ENCODE measurements at regions not wholly inside any gene's neighbourhood (a gene's known extent, or its start where the extent isn't known, plus 50 kb on each side); places are given as distances from the start of the nearest gene placed in this dataset.

- TF ChIP-seq CTCF (tag by site-specific recombination; IDR thresholded peaks at IDR 0.05), result no peak
- no peak for TF ChIP-seq ZNF707 (tag by site-specific recombination; IDR thresholded peaks at IDR 0.05)
- TF ChIP-seq ZNF624 (tag by site-specific recombination; IDR thresholded peaks at IDR 0.05), result no peak
- no peak for TF ChIP-seq ZNF211 (tag by site-specific recombination; IDR thresholded peaks at IDR 0.05; ENCODE audit: low read depth)
- no peak for TF ChIP-seq ZEB2 (tag by site-specific recombination; IDR thresholded peaks at IDR 0.05)
- no peak for TF ChIP-seq ZNF138 (tag by site-specific recombination; IDR thresholded peaks at IDR 0.05; ENCODE audit: borderline replicate concordance)
- no peak for TF ChIP-seq ZNF670 (tag by site-specific recombination; IDR thresholded peaks at IDR 0.05; ENCODE audit: low read depth)
These were observed 383.8 kb downstream of the GRXCR1 start for GRCh38 chr4:43276321-43276720.
